HG03095 (cell line): ENCODE measurements at regions not wholly inside any gene's neighbourhood (a gene's known extent, or its start where the extent isn't known, plus 50 kb on each side); places are given as distances from the start of the nearest gene placed in this dataset.

ENCODE experiments used
- ATAC-seq: cut with Tn5 transposase; IDR thresholded peaks from one replicate; pipeline ENCODE4 v1.9.1; 2021; ENCODE audit warnings: moderate library complexity; ENCODE audit not compliant: unreplicated experiment

GRCh38 chr5:8048920-8049319 lies 180.0 kb downstream of the MTRR start:
- ATAC-seq: no peak

GRCh38 chr5:8050616-8051175 lies 181.7 kb downstream of the MTRR start:
- ATAC-seq: no peak

GRCh38 chr5:8053270-8053669 lies 184.3 kb downstream of the MTRR start:
- ATAC-seq: no peak

GRCh38 chr5:8057769-8058168 lies 188.8 kb downstream of the MTRR start:
- ATAC-seq: no peak

- ATAC-seq: no peak
Observed at GRCh38 chr5:8058616-8059190, 189.8 kb downstream of the MTRR start.

- no peak for ATAC-seq
Observed at GRCh38 chr5:8059337-8059736, 190.4 kb downstream of the MTRR start.

- ATAC-seq: no peak
Observed at GRCh38 chr5:8060235-8060952, 191.4 kb downstream of the MTRR start.

- no peak for ATAC-seq
Observed at GRCh38 chr5:8060953-8061429, 192.0 kb downstream of the MTRR start.

GRCh38 chr5:8062521-8062920 lies 193.6 kb downstream of the MTRR start:
- ATAC-seq: no peak

- ATAC-seq: no peak
Observed at GRCh38 chr5:8068078-8068477, 199.1 kb downstream of the MTRR start.

- no peak for ATAC-seq
Observed at GRCh38 chr5:8070138-8070537, 201.2 kb downstream of the MTRR start.

GRCh38 chr5:8079056-8079455 lies 210.1 kb downstream of the MTRR start:
- no peak for ATAC-seq

GRCh38 chr5:8081179-8081578 lies 212.2 kb downstream of the MTRR start:
- ATAC-seq: no peak

GRCh38 chr5:8093669-8094068 lies 224.7 kb downstream of the MTRR start:
- ATAC-seq: no peak

- no peak for ATAC-seq
Observed at GRCh38 chr5:8094304-8094703, 225.4 kb downstream of the MTRR start.

GRCh38 chr5:8097146-8097545 lies 228.2 kb downstream of the MTRR start:
- no peak for ATAC-seq

GRCh38 chr5:8098081-8098480 lies 229.1 kb downstream of the MTRR start:
- no peak for ATAC-seq

- ATAC-seq: no peak
Observed at GRCh38 chr5:8102714-8103113, 233.8 kb downstream of the MTRR start.

- no peak for ATAC-seq
Observed at GRCh38 chr5:8114597-8115266, 245.8 kb downstream of the MTRR start.

GRCh38 chr5:8123559-8123958 lies 254.6 kb downstream of the MTRR start:
- ATAC-seq: no peak

GRCh38 chr5:8134609-8135008 lies 265.7 kb downstream of the MTRR start:
- ATAC-seq: no peak

GRCh38 chr5:8135742-8136141 lies 266.8 kb downstream of the MTRR start:
- no peak for ATAC-seq
